Activated CD4-positive, alpha-beta memory T cell treated with anti-CD3 and anti-CD28 coated beads, Interleukin-2, amount 10 ng/mL, durations not matched to agents 7 days and 5 days (primary cell): ENCODE measurements at regions not wholly inside any gene's neighbourhood (a gene's known extent, or its start where the extent isn't known, plus 50 kb on each side); places are given as distances from the start of the nearest gene placed in this dataset.

ENCODE experiments used
- CTCF ChIA-PET: fragments of 350-600 bp; sonication (Branson Sonifier 250); formaldehyde crosslinking; loops from one replicate; lab custom pipeline; 2021; ENCODE audit warnings: antibody characterized with exemption, inconsistent platforms; lab: Charles Lee
- POLR2A ChIA-PET: fragments of 350-600 bp; sonication (Branson Sonifier 250); formaldehyde crosslinking; loops from one replicate; lab custom pipeline; 2021; ENCODE audit warnings: antibody characterized with exemption; lab: Charles Lee
- DNase-seq: peaks from one replicate; pipeline ENCODE4 v3.0.0-alpha.2; 2020
- H3K27ac Mint-ChIP-seq: one replicate; pipeline ENCODE4 v1.8.0; 2021; ENCODE audit warnings: mild to moderate bottlenecking, mixed read lengths
- H3K27me3 Mint-ChIP-seq: one replicate; pipeline ENCODE4 v1.8.0; 2021; ENCODE audit warnings: mixed read lengths
- H3K36me3 Mint-ChIP-seq: one replicate; pipeline ENCODE4 v1.8.0; 2021; ENCODE audit warnings: low read depth, mixed read lengths
- H3K4me1 Mint-ChIP-seq: one replicate; pipeline ENCODE4 v1.8.0; 2021; ENCODE audit warnings: mixed read lengths
- H3K4me3 Mint-ChIP-seq: one replicate; pipeline ENCODE4 v1.8.0; 2021; ENCODE audit warnings: mild to moderate bottlenecking, mixed read lengths
- H3K9me3 Mint-ChIP-seq: one replicate; pipeline ENCODE4 v1.8.0; 2021; ENCODE audit warnings: mixed read lengths

GRCh38 chr5:166074582-166075481, 2216.6 kb upstream of the WWC1 start:
- Mint-ChIP-seq H3K27ac (no peak overlapping the region), H3K4me3 (no peak overlapping the region), H3K9me3 (no peaks in the 10 kb centered on the region), H3K36me3 (no peaks in the 10 kb centered on the region), H3K4me1 (no peaks in the 10 kb centered on the region), H3K27me3 (no peaks in the 10 kb centered on the region)
- no peak for DNase-seq
- CTCF ChIA-PET, result no interaction called here
- POLR2A ChIA-PET, result no interaction called here

GRCh38 chr5:166083183-166083959, 2208.1 kb upstream of the WWC1 start:
- H3K4me1 Mint-ChIP-seq, result no peaks in the 10 kb centered on the region
- H3K4me3 Mint-ChIP-seq, result no peak overlapping the region
- ChIA-PET POLR2A (no interaction called here), CTCF (no interaction called here)
- no peaks in the 10 kb centered on the region for H3K36me3 Mint-ChIP-seq
- H3K9me3 Mint-ChIP-seq, result peaks cover 9% of the 10 kb centered on the region
- no peak overlapping the region for H3K27ac Mint-ChIP-seq
- DNase-seq, result no peak
- no peaks in the 10 kb centered on the region for H3K27me3 Mint-ChIP-seq

GRCh38 chr5:166086568-166086967, 2204.9 kb upstream of the WWC1 start:
- DNase-seq, result no peak
- no peaks in the 10 kb centered on the region for H3K4me1 Mint-ChIP-seq
- peaks cover 7% of the 10 kb centered on the region for H3K9me3 Mint-ChIP-seq
- H3K27me3 Mint-ChIP-seq, result no peaks in the 10 kb centered on the region
- CTCF ChIA-PET, result no interaction called here
- H3K4me3 Mint-ChIP-seq, result no peak overlapping the region
- POLR2A ChIA-PET, result no interaction called here
- H3K36me3 Mint-ChIP-seq, result no peaks in the 10 kb centered on the region
- H3K27ac Mint-ChIP-seq, result no peak overlapping the region

- CTCF ChIA-PET, result no interaction called here
- POLR2A ChIA-PET, result no interaction called here
- no peaks in the 10 kb centered on the region for H3K36me3 Mint-ChIP-seq
- no peak overlapping the region for H3K27ac Mint-ChIP-seq
- no peak overlapping the region for H3K4me3 Mint-ChIP-seq
- no peaks in the 10 kb centered on the region for H3K4me1 Mint-ChIP-seq
- H3K27me3 Mint-ChIP-seq, result no peaks in the 10 kb centered on the region
- H3K9me3 Mint-ChIP-seq, result peaks cover 17% of the 10 kb centered on the region
- no peak for DNase-seq
Observed at GRCh38 chr5:166088389-166089039, 2202.9 kb upstream of the WWC1 start.

- H3K27ac Mint-ChIP-seq, result no peak overlapping the region
- no peak overlapping the region for H3K4me3 Mint-ChIP-seq
- H3K36me3 Mint-ChIP-seq, result no peaks in the 10 kb centered on the region
- H3K4me1 Mint-ChIP-seq, result no peaks in the 10 kb centered on the region
- CTCF ChIA-PET, result interaction anchor here (0.6 kb wide), 1 partner anchor 1027 kb away, joined by 3 read pairs; no protein-coding TSS in a partner anchor
- no peak for DNase-seq
- H3K9me3 Mint-ChIP-seq, result peaks cover 22% of the 10 kb centered on the region
- POLR2A ChIA-PET, result no interaction called here
- no peaks in the 10 kb centered on the region for H3K27me3 Mint-ChIP-seq
Observed at GRCh38 chr5:166091931-166092330, 2199.5 kb upstream of the WWC1 start.

GRCh38 chr5:166093312-166093711, 2198.1 kb upstream of the WWC1 start:
- no peaks in the 10 kb centered on the region for H3K4me1 Mint-ChIP-seq
- no peak overlapping the region for H3K4me3 Mint-ChIP-seq
- peaks cover 18% of the 10 kb centered on the region for H3K9me3 Mint-ChIP-seq
- ChIA-PET CTCF (no interaction called here), POLR2A (no interaction called here)
- H3K36me3 Mint-ChIP-seq, result no peaks in the 10 kb centered on the region
- no peak for DNase-seq
- H3K27ac Mint-ChIP-seq, result no peak overlapping the region
- no peaks in the 10 kb centered on the region for H3K27me3 Mint-ChIP-seq

- Mint-ChIP-seq H3K4me1 (no peaks in the 10 kb centered on the region), H3K4me3 (no peak overlapping the region), H3K27ac (no peak overlapping the region), H3K9me3 (no peaks in the 10 kb centered on the region), H3K27me3 (no peaks in the 10 kb centered on the region), H3K36me3 (no peaks in the 10 kb centered on the region)
- DNase-seq, result no peak
- POLR2A ChIA-PET, result no interaction called here
- CTCF ChIA-PET, result no interaction called here
Observed at GRCh38 chr5:166102947-166103346, 2188.5 kb upstream of the WWC1 start.

- CTCF ChIA-PET, result no interaction called here
- Mint-ChIP-seq H3K9me3 (peaks cover 4% of the 10 kb centered on the region), H3K36me3 (no peaks in the 10 kb centered on the region), H3K27me3 (no peaks in the 10 kb centered on the region), H3K4me1 (no peaks in the 10 kb centered on the region), H3K4me3 (no peak overlapping the region), H3K27ac (no peak overlapping the region)
- no peak for DNase-seq
- POLR2A ChIA-PET, result no interaction called here
Observed at GRCh38 chr5:166111021-166111420, 2180.4 kb upstream of the WWC1 start.

GRCh38 chr5:166117072-166118066, 2174.1 kb upstream of the WWC1 start:
- POLR2A ChIA-PET, result no interaction called here

GRCh38 chr5:166119506-166119905, 2171.9 kb upstream of the WWC1 start:
- Mint-ChIP-seq H3K27ac (no peak overlapping the region), H3K9me3 (peaks cover 9% of the 10 kb centered on the region), H3K4me1 (no peaks in the 10 kb centered on the region), H3K36me3 (no peaks in the 10 kb centered on the region), H3K27me3 (no peaks in the 10 kb centered on the region), H3K4me3 (no peak overlapping the region)
- CTCF ChIA-PET, result no interaction called here
- POLR2A ChIA-PET, result no interaction called here
- DNase-seq, result no peak

More at GRCh38 chr5:166117072-166118066, 2174.1 kb upstream of the WWC1 start:
- Mint-ChIP-seq H3K9me3 (peaks cover 9% of the 10 kb centered on the region), H3K4me3 (no peak overlapping the region), H3K27me3 (no peaks in the 10 kb centered on the region), H3K4me1 (no peaks in the 10 kb centered on the region), H3K27ac (no peak overlapping the region), H3K36me3 (no peaks in the 10 kb centered on the region)
- CTCF ChIA-PET, result no interaction called here
- DNase-seq, result no peak

GRCh38 chr5:166123717-166124116, 2167.7 kb upstream of the WWC1 start:
- Mint-ChIP-seq H3K27ac (no peak overlapping the region), H3K36me3 (no peaks in the 10 kb centered on the region), H3K4me1 (no peaks in the 10 kb centered on the region), H3K4me3 (no peak overlapping the region), H3K9me3 (peaks cover 9% of the 10 kb centered on the region), H3K27me3 (no peaks in the 10 kb centered on the region)
- ChIA-PET POLR2A (no interaction called here), CTCF (no interaction called here)
- DNase-seq, result no peak

GRCh38 chr5:166127766-166128570, 2163.5 kb upstream of the WWC1 start:
- CTCF ChIA-PET, result no interaction called here
- POLR2A ChIA-PET, result no interaction called here

More at GRCh38 chr5:166127766-166128570, 2163.5 kb upstream of the WWC1 start:
- no peak for DNase-seq
- H3K36me3 Mint-ChIP-seq, result no peaks in the 10 kb centered on the region
- no peaks in the 10 kb centered on the region for H3K4me1 Mint-ChIP-seq
- H3K9me3 Mint-ChIP-seq, result peaks cover 7% of the 10 kb centered on the region
- H3K4me3 Mint-ChIP-seq, result no peak overlapping the region
- H3K27ac Mint-ChIP-seq, result no peak overlapping the region
- no peaks in the 10 kb centered on the region for H3K27me3 Mint-ChIP-seq
